CD4-positive, alpha-beta T cell treated with Interleukin-21 for 1 hour (primary cell): ENCODE measurements at regions not wholly inside any gene's neighbourhood (a gene's known extent, or its start where the extent isn't known, plus 50 kb on each side); places are given as distances from the start of the nearest gene placed in this dataset.
"Not testable (repeated sequence)": the region's sequence is repeated elsewhere in the genome, so short reads cannot be mapped to it uniquely, and the experiment has no call there.

Experiments
- DNase-seq: peaks from one replicate; pipeline ENCODE4 v3.0.0-alpha.2; 2020

- no peak for DNase-seq
Measured at GRCh38 chr1:234915924-234916675, 212.5 kb downstream of the TOMM20 start.

- DNase-seq, result no peak
Measured at GRCh38 chr1:234914606-234915290, 213.9 kb downstream of the TOMM20 start.

GRCh38 chr1:234913771-234914170 is 214.9 kb downstream of the TOMM20 start:
- no peak for DNase-seq

- no peak for DNase-seq
Measured at GRCh38 chr1:234913278-234913649, 215.4 kb downstream of the TOMM20 start.

GRCh38 chr1:234912548-234913277 is 215.9 kb downstream of the TOMM20 start:
- DNase-seq, result no peak

- peak; percentile 64 for DNase-seq
Measured at GRCh38 chr1:234911787-234912186, 216.8 kb downstream of the TOMM20 start.

- not testable (repeated sequence) for DNase-seq
Measured at GRCh38 chr1:234911136-234911535, 217.5 kb downstream of the TOMM20 start.

- DNase-seq, result no peak
Measured at GRCh38 chr1:234909851-234910250, 218.8 kb downstream of the TOMM20 start.

- DNase-seq, result no peak
Measured at GRCh38 chr1:234909307-234909810, 219.3 kb downstream of the TOMM20 start.

- no peak for DNase-seq
Measured at GRCh38 chr1:234908571-234908970, 220.1 kb downstream of the TOMM20 start.

- DNase-seq, result no peak
Measured at GRCh38 chr1:234907940-234908405, 220.7 kb downstream of the TOMM20 start.

- no peak for DNase-seq
Measured at GRCh38 chr1:234907208-234907939, 221.3 kb downstream of the TOMM20 start.

GRCh38 chr1:234906654-234907053 is 222.0 kb downstream of the TOMM20 start:
- DNase-seq, result no peak

- DNase-seq, result no peak
Measured at GRCh38 chr1:234902774-234903547, 225.7 kb downstream of the TOMM20 start.

GRCh38 chr1:234901491-234902049 is 227.1 kb downstream of the TOMM20 start:
- DNase-seq, result no peak

GRCh38 chr1:234900595-234900994 is 228.0 kb downstream of the TOMM20 start:
- DNase-seq, result no peak

GRCh38 chr1:234899730-234900072 is 228.9 kb downstream of the TOMM20 start:
- DNase-seq, result no peak

GRCh38 chr1:234899041-234899729 is 229.5 kb downstream of the TOMM20 start:
- no peak for DNase-seq

GRCh38 chr1:234898455-234899033 is 230.1 kb downstream of the TOMM20 start:
- no peak for DNase-seq

GRCh38 chr1:234897754-234898454 is 230.7 kb downstream of the TOMM20 start:
- no peak for DNase-seq
